ENCODE measurements at regions not wholly inside any gene's neighbourhood (a gene's known extent, or its start where the extent isn't known, plus 50 kb on each side); places are given as distances from the start of the nearest gene placed in this dataset.
A peak's percentile ranks its signal among the peaks of the same experiment; 100 is the strongest.

DNA sequence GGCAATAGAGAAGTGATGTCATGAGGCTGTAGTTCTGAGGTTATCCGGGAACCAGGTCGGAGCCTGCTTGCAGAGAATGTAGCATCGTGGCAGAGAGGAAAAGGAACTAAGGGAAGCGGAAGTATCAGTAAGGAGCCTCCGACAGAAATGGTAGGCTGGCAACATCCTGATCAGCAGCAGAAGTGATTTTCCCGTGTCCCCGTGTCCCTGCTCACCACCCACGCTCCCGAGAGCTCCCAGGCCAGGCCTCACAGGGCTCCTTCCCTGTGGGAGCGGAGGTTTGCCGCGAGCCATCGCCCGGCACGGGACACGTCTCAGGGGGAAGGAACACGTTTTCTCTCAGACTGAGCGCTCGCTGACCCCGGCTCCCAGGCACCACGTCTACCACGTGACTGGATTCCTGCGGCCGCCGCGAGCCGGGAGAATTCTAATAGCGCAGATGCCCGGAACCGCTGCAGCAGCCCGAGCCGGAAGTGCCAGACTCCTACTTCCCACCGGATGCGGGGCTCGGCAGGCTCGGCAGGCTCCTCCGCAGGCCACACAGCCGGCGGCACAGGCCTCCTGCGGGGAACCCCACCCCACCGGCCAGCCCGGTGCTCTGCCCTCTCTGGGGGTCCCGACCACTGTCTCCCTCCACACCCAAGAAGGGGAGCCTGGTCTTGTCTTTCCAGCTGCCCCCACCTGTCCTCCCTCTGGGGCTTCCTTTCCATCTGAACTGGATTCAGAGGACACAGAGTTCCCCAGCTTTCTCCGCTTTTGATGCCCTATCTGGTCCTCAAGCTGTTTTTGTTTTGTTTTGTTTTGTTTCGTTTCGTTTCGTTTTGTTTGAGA lies 99.3 kb downstream of the BDH1 start (continued):
- TF ChIP-seq, protein P1, sequence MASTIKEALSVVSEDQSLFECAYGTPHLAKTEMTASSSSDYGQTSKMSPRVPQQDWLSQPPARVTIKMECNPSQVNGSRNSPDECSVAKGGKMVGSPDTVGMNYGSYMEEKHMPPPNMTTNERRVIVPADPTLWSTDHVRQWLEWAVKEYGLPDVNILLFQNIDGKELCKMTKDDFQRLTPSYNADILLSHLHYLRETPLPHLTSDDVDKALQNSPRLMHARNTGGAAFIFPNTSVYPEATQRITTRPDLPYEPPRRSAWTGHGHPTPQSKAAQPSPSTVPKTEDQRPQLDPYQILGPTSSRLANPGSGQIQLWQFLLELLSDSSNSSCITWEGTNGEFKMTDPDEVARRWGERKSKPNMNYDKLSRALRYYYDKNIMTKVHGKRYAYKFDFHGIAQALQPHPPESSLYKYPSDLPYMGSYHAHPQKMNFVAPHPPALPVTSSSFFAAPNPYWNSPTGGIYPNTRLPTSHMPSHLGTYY (CRISPR knock-in tag; IDR thresholded peaks at IDR 0.05), result no peak
- TF ChIP-seq, protein P2, sequence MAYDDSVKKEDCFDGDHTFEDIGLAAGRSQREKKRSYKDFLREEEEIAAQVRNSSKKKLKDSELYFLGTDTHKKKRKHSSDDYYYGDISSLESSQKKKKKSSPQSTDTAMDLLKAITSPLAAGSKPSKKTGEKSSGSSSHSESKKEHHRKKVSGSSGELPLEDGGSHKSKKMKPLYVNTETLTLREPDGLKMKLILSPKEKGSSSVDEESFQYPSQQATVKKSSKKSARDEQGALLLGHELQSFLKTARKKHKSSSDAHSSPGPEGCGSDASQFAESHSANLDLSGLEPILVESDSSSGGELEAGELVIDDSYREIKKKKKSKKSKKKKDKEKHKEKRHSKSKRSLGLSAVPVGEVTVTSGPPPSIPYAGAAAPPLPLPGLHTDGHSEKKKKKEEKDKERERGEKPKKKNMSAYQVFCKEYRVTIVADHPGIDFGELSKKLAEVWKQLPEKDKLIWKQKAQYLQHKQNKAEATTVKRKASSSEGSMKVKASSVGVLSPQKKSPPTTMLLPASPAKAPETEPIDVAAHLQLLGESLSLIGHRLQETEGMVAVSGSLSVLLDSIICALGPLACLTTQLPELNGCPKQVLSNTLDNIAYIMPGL (CRISPR knock-in tag; IDR thresholded peaks at IDR 0.05), result peak; percentile 42; the same call in 1 of the 2 replicates
- no peak for TF ChIP-seq NR3C1 (CRISPR knock-in tag; conservative IDR thresholded peaks at IDR 0.05; ENCODE audit: low read depth)
- 0 out of 2 replicates have a peak, but pooled peaks have one; percentile 62 for TF ChIP-seq ZNF232 (CRISPR knock-in tag; IDR thresholded peaks at IDR 0.05)
- TF ChIP-seq GRHL2 (CRISPR knock-in tag; IDR thresholded peaks at IDR 0.05; ENCODE audit: insufficient replicate concordance, severe bottlenecking), result no peak
- no peak for TF ChIP-seq FOXP1 (CRISPR knock-in tag; IDR thresholded peaks at IDR 0.05; ENCODE audit: borderline replicate concordance)
- no peak for TF ChIP-seq ZNF317 (CRISPR knock-in tag; IDR thresholded peaks at IDR 0.05; ENCODE audit: borderline replicate concordance, low read depth)
- TF ChIP-seq SOX15 (CRISPR knock-in tag; IDR thresholded peaks at IDR 0.05), result no peak
- TF ChIP-seq NR1H2 (CRISPR knock-in tag; IDR thresholded peaks at IDR 0.05), result no peak
- TF ChIP-seq ZNF121 (CRISPR knock-in tag; IDR thresholded peaks at IDR 0.05), result no peak
- TF ChIP-seq MXD4 (CRISPR knock-in tag; IDR thresholded peaks at IDR 0.05; ENCODE audit: borderline replicate concordance), result no peak
- TF ChIP-seq CBFB (CRISPR knock-in tag; IDR thresholded peaks at IDR 0.05; ENCODE audit: low read depth), result peak; percentile 84
- TF ChIP-seq, protein P3, sequence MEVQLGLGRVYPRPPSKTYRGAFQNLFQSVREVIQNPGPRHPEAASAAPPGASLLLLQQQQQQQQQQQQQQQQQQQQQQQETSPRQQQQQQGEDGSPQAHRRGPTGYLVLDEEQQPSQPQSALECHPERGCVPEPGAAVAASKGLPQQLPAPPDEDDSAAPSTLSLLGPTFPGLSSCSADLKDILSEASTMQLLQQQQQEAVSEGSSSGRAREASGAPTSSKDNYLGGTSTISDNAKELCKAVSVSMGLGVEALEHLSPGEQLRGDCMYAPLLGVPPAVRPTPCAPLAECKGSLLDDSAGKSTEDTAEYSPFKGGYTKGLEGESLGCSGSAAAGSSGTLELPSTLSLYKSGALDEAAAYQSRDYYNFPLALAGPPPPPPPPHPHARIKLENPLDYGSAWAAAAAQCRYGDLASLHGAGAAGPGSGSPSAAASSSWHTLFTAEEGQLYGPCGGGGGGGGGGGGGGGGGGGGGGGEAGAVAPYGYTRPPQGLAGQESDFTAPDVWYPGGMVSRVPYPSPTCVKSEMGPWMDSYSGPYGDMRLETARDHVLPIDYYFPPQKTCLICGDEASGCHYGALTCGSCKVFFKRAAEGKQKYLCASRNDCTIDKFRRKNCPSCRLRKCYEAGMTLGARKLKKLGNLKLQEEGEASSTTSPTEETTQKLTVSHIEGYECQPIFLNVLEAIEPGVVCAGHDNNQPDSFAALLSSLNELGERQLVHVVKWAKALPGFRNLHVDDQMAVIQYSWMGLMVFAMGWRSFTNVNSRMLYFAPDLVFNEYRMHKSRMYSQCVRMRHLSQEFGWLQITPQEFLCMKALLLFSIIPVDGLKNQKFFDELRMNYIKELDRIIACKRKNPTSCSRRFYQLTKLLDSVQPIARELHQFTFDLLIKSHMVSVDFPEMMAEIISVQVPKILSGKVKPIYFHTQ (CRISPR knock-in tag; IDR thresholded peaks at IDR 0.05), result no peak
- TF ChIP-seq, protein P4, sequence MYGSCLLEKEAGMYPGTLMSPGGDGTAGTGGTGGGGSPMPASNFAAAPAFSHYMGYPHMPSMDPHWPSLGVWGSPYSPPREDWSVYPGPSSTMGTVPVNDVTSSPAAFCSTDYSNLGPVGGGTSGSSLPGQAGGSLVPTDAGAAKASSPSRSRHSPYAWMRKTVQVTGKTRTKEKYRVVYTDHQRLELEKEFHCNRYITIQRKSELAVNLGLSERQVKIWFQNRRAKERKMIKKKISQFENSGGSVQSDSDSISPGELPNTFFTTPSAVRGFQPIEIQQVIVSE (CRISPR knock-in tag; IDR thresholded peaks at IDR 0.05; ENCODE audit: borderline replicate concordance), result no peak
- TF ChIP-seq ZNF263 (CRISPR knock-in tag; IDR thresholded peaks at IDR 0.05; ENCODE audit: low read depth), result no peak
- TF ChIP-seq, protein P5, sequence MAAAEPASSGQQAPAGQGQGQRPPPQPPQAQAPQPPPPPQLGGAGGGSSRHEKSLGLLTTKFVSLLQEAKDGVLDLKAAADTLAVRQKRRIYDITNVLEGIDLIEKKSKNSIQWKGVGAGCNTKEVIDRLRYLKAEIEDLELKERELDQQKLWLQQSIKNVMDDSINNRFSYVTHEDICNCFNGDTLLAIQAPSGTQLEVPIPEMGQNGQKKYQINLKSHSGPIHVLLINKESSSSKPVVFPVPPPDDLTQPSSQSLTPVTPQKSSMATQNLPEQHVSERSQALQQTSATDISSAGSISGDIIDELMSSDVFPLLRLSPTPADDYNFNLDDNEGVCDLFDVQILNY (CRISPR knock-in tag; IDR thresholded peaks at IDR 0.05), result no peak
- TF ChIP-seq ESRRA (CRISPR knock-in tag; IDR thresholded peaks at IDR 0.05; ENCODE audit: borderline replicate concordance), result no peak
- no peak for TF ChIP-seq NFE2L1 (CRISPR knock-in tag; IDR thresholded peaks at IDR 0.05)
- TF ChIP-seq, protein P6, sequence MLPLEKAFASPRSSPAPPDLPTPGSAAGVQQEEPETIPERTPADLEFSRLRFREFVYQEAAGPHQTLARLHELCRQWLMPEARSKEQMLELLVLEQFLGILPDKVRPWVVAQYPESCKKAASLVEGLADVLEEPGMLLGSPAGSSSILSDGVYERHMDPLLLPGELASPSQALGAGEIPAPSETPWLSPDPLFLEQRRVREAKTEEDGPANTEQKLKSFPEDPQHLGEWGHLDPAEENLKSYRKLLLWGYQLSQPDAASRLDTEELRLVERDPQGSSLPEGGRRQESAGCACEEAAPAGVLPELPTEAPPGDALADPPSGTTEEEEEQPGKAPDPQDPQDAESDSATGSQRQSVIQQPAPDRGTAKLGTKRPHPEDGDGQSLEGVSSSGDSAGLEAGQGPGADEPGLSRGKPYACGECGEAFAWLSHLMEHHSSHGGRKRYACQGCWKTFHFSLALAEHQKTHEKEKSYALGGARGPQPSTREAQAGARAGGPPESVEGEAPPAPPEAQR (CRISPR knock-in tag; IDR thresholded peaks at IDR 0.05), result no peak
- peak; percentile 77; the same call in 1 of the 2 replicates for TF ChIP-seq RELA (CRISPR knock-in tag; IDR thresholded peaks at IDR 0.05; ENCODE audit: borderline replicate concordance)
- peak; percentile 98 for TF ChIP-seq ETV6 (CRISPR knock-in tag; IDR thresholded peaks at IDR 0.05)
- no peak for TF ChIP-seq ZNF396 (CRISPR knock-in tag; IDR thresholded peaks at IDR 0.05; ENCODE audit: borderline replicate concordance)
- no peak for TF ChIP-seq HMGA2 (CRISPR knock-in tag; IDR thresholded peaks at IDR 0.05)
- no peak for TF ChIP-seq ZNF138 (CRISPR knock-in tag; conservative IDR thresholded peaks at IDR 0.05)
- TF ChIP-seq MYBL2 (CRISPR knock-in tag; IDR thresholded peaks at IDR 0.05), result no peak
- no peak for TF ChIP-seq ZNF219 (CRISPR knock-in tag; IDR thresholded peaks at IDR 0.05; ENCODE audit: borderline replicate concordance)
- TF ChIP-seq FOXK1 (CRISPR knock-in tag; IDR thresholded peaks at IDR 0.05), result peak; percentile 49; the same call in 1 of the 2 replicates
- TF ChIP-seq EMX1 (CRISPR knock-in tag; IDR thresholded peaks at IDR 0.05), result no peak
